ENCODE measurements at regions not wholly inside any gene's neighbourhood (a gene's known extent, or its start where the extent isn't known, plus 50 kb on each side); places are given as distances from the start of the nearest gene placed in this dataset.

GRCh38 chr15:69591905-69592508, 139.4 kb downstream of the RPLP1 start:
- no peak for DNase-seq (ENCODE audit: low read depth)
- no peak overlapping the region for H3K4me3 ChIP-seq (ENCODE audit: low read depth, low read length)
- no peak for TF ChIP-seq CTCF (IDR thresholded peaks at IDR 0.05; ENCODE audit: insufficient read depth, low read depth, low read length, missing control alignments)

- no peak for DNase-seq (ENCODE audit: low read depth)
- no peak for TF ChIP-seq CTCF (IDR thresholded peaks at IDR 0.05; ENCODE audit: insufficient read depth, low read depth, low read length, missing control alignments)
- H3K4me3 ChIP-seq (ENCODE audit: low read depth, low read length), result no peak overlapping the region
Observed at GRCh38 chr15:69592954-69593353, 140.3 kb downstream of the RPLP1 start.

- H3K4me3 ChIP-seq (ENCODE audit: low read depth, low read length), result no peak overlapping the region
- DNase-seq (ENCODE audit: low read depth), result no peak
- TF ChIP-seq CTCF (IDR thresholded peaks at IDR 0.05; ENCODE audit: insufficient read depth, low read depth, low read length, missing control alignments), result no peak
Observed at GRCh38 chr15:69593488-69593887, 140.9 kb downstream of the RPLP1 start.

- no peak for DNase-seq (ENCODE audit: low read depth)
- H3K4me3 ChIP-seq (ENCODE audit: low read depth, low read length), result no peak overlapping the region
- no peak for TF ChIP-seq CTCF (IDR thresholded peaks at IDR 0.05; ENCODE audit: insufficient read depth, low read depth, low read length, missing control alignments)
Observed at GRCh38 chr15:69593981-69594966, 141.7 kb downstream of the RPLP1 start.

GRCh38 chr15:69595009-69595791, 142.6 kb downstream of the RPLP1 start:
- no peak overlapping the region for H3K4me3 ChIP-seq (ENCODE audit: low read depth, low read length)
- TF ChIP-seq CTCF (IDR thresholded peaks at IDR 0.05; ENCODE audit: insufficient read depth, low read depth, low read length, missing control alignments), result no peak
- no peak for DNase-seq (ENCODE audit: low read depth)

GRCh38 chr15:69597061-69597592, 144.5 kb downstream of the RPLP1 start:
- no peak overlapping the region for H3K4me3 ChIP-seq (ENCODE audit: low read depth, low read length)

More at GRCh38 chr15:69597061-69597592, 144.5 kb downstream of the RPLP1 start:
- no peak for DNase-seq (ENCODE audit: low read depth)
- no peak for TF ChIP-seq CTCF (IDR thresholded peaks at IDR 0.05; ENCODE audit: insufficient read depth, low read depth, low read length, missing control alignments)

Data from GM12865 (cell line).